NCI-H128 (cell line): ENCODE measurements at regions not wholly inside any gene's neighbourhood (a gene's known extent, or its start where the extent isn't known, plus 50 kb on each side); places are given as distances from the start of the nearest gene placed in this dataset.
"Not testable (repeated sequence)": the region's sequence is repeated elsewhere in the genome, so short reads cannot be mapped to it uniquely, and the experiment has no call there.

ENCODE experiments used
- DNase-seq: peaks from one replicate; lab custom pipeline; 2025; ENCODE audit not compliant: unreplicated experiment; lab: John Stamatoyannopoulos, UW

GRCh38 chr3:159672728-159673688 lies 315.6 kb upstream of the IL12A start:
- no peak for DNase-seq

- no peak for DNase-seq
Observed at GRCh38 chr3:159674583-159674982, 314.1 kb upstream of the IL12A start.

- no peak for DNase-seq
Observed at GRCh38 chr3:159675285-159675684, 313.4 kb upstream of the IL12A start.

- DNase-seq: no peak
Observed at GRCh38 chr3:159679900-159680299, 308.7 kb upstream of the IL12A start.

GRCh38 chr3:159681717-159682116 lies 306.9 kb upstream of the IL12A start:
- not testable (repeated sequence) for DNase-seq

- DNase-seq: no peak
Observed at GRCh38 chr3:159685801-159686200, 302.8 kb upstream of the IL12A start.

GRCh38 chr3:159693226-159693625 lies 295.4 kb upstream of the IL12A start:
- no peak for DNase-seq

- no peak for DNase-seq
Observed at GRCh38 chr3:159711560-159712333, 276.9 kb upstream of the IL12A start.

- DNase-seq: no peak
Observed at GRCh38 chr3:159721324-159721723, 267.3 kb upstream of the IL12A start.

GRCh38 chr3:159723295-159723694 lies 265.3 kb upstream of the IL12A start:
- no peak for DNase-seq

- DNase-seq: no peak
Observed at GRCh38 chr3:159724627-159725026, 264.0 kb upstream of the IL12A start.

GRCh38 chr3:159726231-159726964 lies 262.2 kb upstream of the IL12A start:
- no peak for DNase-seq

- DNase-seq: no peak
Observed at GRCh38 chr3:159727506-159727905, 261.1 kb upstream of the IL12A start.

- DNase-seq: no peak
Observed at GRCh38 chr3:159731254-159731653, 257.4 kb upstream of the IL12A start.

- DNase-seq: no peak
Observed at GRCh38 chr3:159732172-159733111, 256.2 kb upstream of the IL12A start.

- no peak for DNase-seq
Observed at GRCh38 chr3:159733194-159733860, 255.3 kb upstream of the IL12A start.

- no peak for DNase-seq
Observed at GRCh38 chr3:159734681-159735080, 254.0 kb upstream of the IL12A start.

GRCh38 chr3:159739166-159739565 lies 249.5 kb upstream of the IL12A start:
- DNase-seq: no peak

- DNase-seq: no peak
Observed at GRCh38 chr3:159739969-159740368, 248.7 kb upstream of the IL12A start.

GRCh38 chr3:159741281-159741680 lies 247.4 kb upstream of the IL12A start:
- DNase-seq: no peak
